Brain microvascular endothelial cell (primary cell): ENCODE measurements at regions not wholly inside any gene's neighbourhood (a gene's known extent, or its start where the extent isn't known, plus 50 kb on each side); places are given as distances from the start of the nearest gene placed in this dataset.

ENCODE experiments used
- DNase-seq: peaks from one replicate; pipeline ENCODE4 v3.0.0-alpha.2; 2020
- H3K27ac ChIP-seq: fragments of 250-450 bp; sonication (Bioruptor Pico); 2 replicates; pipeline ENCODE4 v1.5.1; 2020; ENCODE audit warnings: mild to moderate bottlenecking, moderate library complexity
- H3K27me3 ChIP-seq: fragments of 250-450 bp; sonication (Bioruptor Pico); replicated peaks from 2 replicates; pipeline ENCODE4 v1.5.1; 2020; ENCODE audit warnings: mild to moderate bottlenecking
- H3K36me3 ChIP-seq: fragments of 250-450 bp; sonication (Bioruptor Pico); replicated peaks from 2 replicates; pipeline ENCODE4 v1.5.1; 2020; ENCODE audit warnings: mild to moderate bottlenecking
- H3K4me3 ChIP-seq: 2 replicates; pipeline ENCODE4 v1.5.1; 2011; ENCODE audit warnings: low read depth, mild to moderate bottlenecking, control low read depth, low read length, moderate library complexity
- CTCF ChIP-seq: IDR thresholded peaks from 2 replicates; pipeline ENCODE4 v1.5.1; 2011; ENCODE audit warnings: low read depth, mild to moderate bottlenecking, moderate library complexity, low read length, control low read depth, inconsistent platforms; ENCODE audit errors: missing control alignments
- in situ Hi-C: cut with HindIII; loops from 2 replicates; pipeline ENCODE4 v1.10.0; 2017; ENCODE audit warnings: low sequenced_read_pairs, low pct_ligation_motif_present

DNA sequence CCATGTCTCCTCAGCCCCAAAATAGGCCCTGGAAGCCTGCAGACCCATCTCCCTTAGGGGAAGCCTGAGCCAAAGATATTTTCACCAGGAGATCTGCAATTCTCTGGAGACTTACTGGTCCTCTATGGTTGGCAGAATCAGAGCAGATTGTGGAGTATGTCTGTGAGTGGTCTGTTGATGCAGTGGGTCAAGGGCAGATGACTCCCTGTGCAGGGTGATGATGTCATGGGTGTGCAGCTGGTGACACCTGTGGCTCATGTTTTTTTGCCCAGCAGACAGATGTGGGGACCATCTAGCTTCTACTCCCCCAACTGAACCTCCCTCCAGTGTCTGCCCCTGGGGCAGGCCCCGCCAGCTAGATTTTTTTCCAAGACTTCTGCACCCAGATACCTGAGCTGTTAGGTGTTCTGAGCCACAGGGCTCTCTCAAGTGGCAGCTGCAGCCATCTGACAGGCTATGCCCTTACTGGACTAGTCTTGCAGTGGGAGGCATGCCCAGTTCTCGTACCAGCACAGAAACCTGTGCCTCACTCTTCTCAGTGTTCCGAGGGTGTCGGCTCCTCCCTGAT, 558.7 kb upstream of the LRRTM1 start:
- no peak for DNase-seq
- in situ Hi-C loops: no loop called here
- Histone ChIP-seq H3K4me3 (no peak overlapping the region), H3K27ac (no peak overlapping the region), H3K36me3 (no peaks in the 10 kb centered on the region), H3K27me3 (no peaks in the 10 kb centered on the region)
- no peak for TF ChIP-seq CTCF

- no peak overlapping the region for H3K27ac ChIP-seq
- in situ Hi-C loops: no loop called here
- TF ChIP-seq CTCF: no peak
- H3K27me3 ChIP-seq: no peaks in the 10 kb centered on the region
- H3K36me3 ChIP-seq: no peaks in the 10 kb centered on the region
- DNase-seq: no peak
- H3K4me3 ChIP-seq: no peak overlapping the region
Measured at GRCh38 chr2:80858965-80859364, 554.4 kb upstream of the LRRTM1 start.

DNA sequence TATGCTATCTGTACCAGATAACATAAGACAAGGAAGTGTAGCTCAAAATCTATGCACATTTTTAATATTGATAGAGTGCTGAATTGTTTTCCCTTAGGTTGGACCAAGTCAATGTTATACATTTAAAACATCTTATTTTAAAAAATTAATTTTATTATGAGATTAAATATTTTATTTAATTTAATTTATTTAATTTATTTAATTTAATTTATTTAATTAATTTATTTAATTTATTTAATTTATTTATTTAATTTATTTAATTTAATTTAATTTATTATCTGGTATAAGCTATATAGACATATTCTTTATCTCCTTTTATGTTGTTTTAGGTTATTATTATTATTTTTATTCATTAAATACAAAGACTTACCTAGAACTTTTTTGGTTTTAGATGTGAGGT, 551.7 kb upstream of the LRRTM1 start:
- H3K27me3 ChIP-seq: no peaks in the 10 kb centered on the region
- no peaks in the 10 kb centered on the region for H3K36me3 ChIP-seq
- DNase-seq: no peak
- no peak for TF ChIP-seq CTCF
- H3K27ac ChIP-seq: no peak overlapping the region
- no peak overlapping the region for H3K4me3 ChIP-seq
- in situ Hi-C loops: no loop called here

DNA sequence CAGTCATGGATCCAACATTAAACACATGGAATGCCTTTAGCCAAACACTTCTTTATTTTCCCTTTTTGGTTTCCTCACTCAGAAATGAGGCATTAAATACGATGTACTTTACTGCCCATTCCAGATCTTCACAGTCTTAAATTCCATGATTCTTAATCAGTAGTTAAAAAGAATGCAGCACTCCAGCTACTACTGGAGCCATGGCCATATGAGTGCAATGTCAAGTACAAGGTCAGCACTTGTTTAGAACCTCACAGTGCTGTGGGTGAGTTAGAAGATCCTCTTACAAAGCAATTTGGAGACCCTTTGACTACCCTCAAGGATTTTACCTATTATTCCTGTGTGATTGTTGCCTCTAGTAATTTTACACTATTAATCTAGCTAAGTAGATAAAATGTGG, 550.3 kb upstream of the LRRTM1 start:
- in situ Hi-C loops: no loop called here
- H3K4me3 ChIP-seq: no peak overlapping the region
- H3K27me3 ChIP-seq: no peaks in the 10 kb centered on the region
- H3K36me3 ChIP-seq: no peaks in the 10 kb centered on the region
- H3K27ac ChIP-seq: no peak overlapping the region
- no peak for DNase-seq
- no peak for TF ChIP-seq CTCF

DNA sequence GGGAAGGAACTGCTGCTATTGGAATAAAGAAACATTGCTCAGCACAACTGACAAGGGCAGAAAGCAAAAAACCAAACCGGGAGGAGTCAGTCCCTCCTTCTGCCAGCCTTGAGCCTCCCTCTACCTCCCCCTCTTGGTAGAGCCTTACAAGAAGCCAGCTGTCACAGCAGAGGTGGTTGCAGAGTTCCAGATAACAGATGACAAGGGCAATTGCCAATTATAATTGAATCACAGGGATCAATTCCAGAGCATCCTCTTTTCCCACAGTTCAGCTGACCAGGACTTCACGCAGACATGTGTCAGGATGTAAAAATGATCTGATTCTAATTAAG, 548.2 kb upstream of the LRRTM1 start:
- no peaks in the 10 kb centered on the region for H3K27me3 ChIP-seq
- H3K4me3 ChIP-seq: no peak overlapping the region
- H3K36me3 ChIP-seq: no peaks in the 10 kb centered on the region
- in situ Hi-C loops: no loop called here
- no peak for DNase-seq
- TF ChIP-seq CTCF: no peak
- H3K27ac ChIP-seq: no peak overlapping the region

DNA sequence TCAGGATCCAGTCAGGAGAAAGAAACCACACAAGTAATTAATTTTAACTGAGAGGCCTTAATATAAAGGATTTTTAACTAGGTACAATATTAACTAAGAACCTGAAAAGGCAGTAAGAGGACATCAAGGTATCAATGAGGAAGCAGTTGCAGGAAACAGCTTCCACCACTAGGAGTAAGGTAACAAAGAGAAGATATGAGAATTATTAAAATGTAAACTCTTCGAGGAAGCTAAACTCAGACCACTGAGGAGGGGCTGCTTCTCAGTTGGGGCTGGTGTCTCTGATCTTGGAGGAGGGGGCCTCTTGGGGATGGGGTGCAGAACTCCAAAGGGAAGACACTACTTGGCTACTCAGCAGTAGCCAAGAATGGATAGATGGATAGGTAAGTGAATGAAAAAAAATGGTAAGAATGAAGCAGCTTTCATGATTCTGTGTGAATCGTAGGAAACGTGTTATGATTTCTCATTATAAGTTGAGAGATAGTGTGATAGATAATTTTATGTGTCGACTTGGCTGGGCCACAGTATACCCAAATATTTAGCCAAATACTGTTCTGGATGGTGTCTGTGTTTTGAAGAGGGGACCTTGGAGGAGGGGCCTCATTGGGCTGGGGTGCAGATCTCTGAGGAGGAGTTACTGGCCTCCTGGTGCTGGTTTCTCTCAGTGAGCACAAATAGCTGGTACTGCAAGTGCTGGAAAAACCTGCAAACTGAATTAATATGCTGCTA, 547.7 kb upstream of the LRRTM1 start:
- TF ChIP-seq CTCF: no peak
- no peak for DNase-seq
- Histone ChIP-seq H3K27me3 (no peaks in the 10 kb centered on the region), H3K27ac (no peak overlapping the region), H3K4me3 (no peak overlapping the region), H3K36me3 (no peaks in the 10 kb centered on the region)
- in situ Hi-C loops: no loop called here
